IMR-90 (cell line): ENCODE measurements at regions not wholly inside any gene's neighbourhood (a gene's known extent, or its start where the extent isn't known, plus 50 kb on each side); places are given as distances from the start of the nearest gene placed in this dataset.

Experiments
- ATAC-seq: fragments of 200-7000 bp; cut with Tn5 transposase; 2 replicates; pipeline ENCODE4 v1.9.1; 2020; ENCODE audit warnings: low read depth, mild to moderate bottlenecking, moderate library complexity
- BruUV-seq: library from RNA; stranded (reverse); fragments of 400-500 nt; replicated peaks from 2 replicates; lab custom pipeline; 2021; lab: Mats Ljungman, UMichigan
- CTCF ChIA-PET: fragments of 300-600 bp; formaldehyde crosslinking; extraction: SDS; loops from one replicate; lab custom pipeline; 2021; ENCODE audit warnings: antibody characterized with exemption; lab: Yijun Ruan, JAX
- POLR2A ChIA-PET: fragments of 300-600 bp; sonication (Branson Sonifier 250); formaldehyde crosslinking; loops from one replicate; lab custom pipeline; 2022; ENCODE audit warnings: antibody characterized with exemption; ENCODE audit not compliant: unreplicated experiment; lab: Charles Lee
- DNase-seq: peaks from one replicate; pipeline ENCODE4 v3.0.0; 2013
- H2AFZ ChIP-seq: replicated peaks from 2 replicates; pipeline ENCODE3; 2013; ENCODE audit warnings: low read length, mild to moderate bottlenecking; ENCODE audit not compliant: poor library complexity
- H2AK5ac ChIP-seq: 2 replicates; pipeline ENCODE4 v1.6.1; 2013; ENCODE audit warnings: low read depth, low read length, inconsistent platforms
- H2AK9ac ChIP-seq: replicated peaks from 2 replicates; pipeline ENCODE3; 2013; ENCODE audit warnings: mild to moderate bottlenecking, low read depth, low read length, moderate library complexity; ENCODE audit not compliant: poor library complexity
- H2BK120ac ChIP-seq: 2 replicates; pipeline ENCODE4 v1.6.1; 2013; ENCODE audit warnings: low read depth, low read length, inconsistent platforms
- H2BK15ac ChIP-seq: 3 replicates; pipeline ENCODE4 v1.6.1; 2013; ENCODE audit warnings: low read depth, low read length, inconsistent platforms
- H2BK20ac ChIP-seq: 2 replicates; pipeline ENCODE4 v1.6.1; 2013; ENCODE audit warnings: low read depth, mild to moderate bottlenecking, inconsistent platforms, low read length, moderate library complexity
- H2BK5ac ChIP-seq: 2 replicates; pipeline ENCODE4 v1.6.1; 2013; ENCODE audit warnings: mild to moderate bottlenecking, low read depth, low read length, inconsistent platforms; ENCODE audit not compliant: poor library complexity, severe bottlenecking
- H3K14ac ChIP-seq: replicated peaks from 2 replicates; pipeline ENCODE4 v1.6.1; 2013; ENCODE audit warnings: low read depth, low read length, inconsistent platforms
- H3K18ac ChIP-seq: 2 replicates; pipeline ENCODE4 v1.6.1; 2013; ENCODE audit warnings: low read depth, low read length, control low read depth
- H3K23ac ChIP-seq: 2 replicates; pipeline ENCODE4 v1.6.1; 2013; ENCODE audit warnings: low read depth, low read length, inconsistent platforms
- H3K27ac ChIP-seq: 2 replicates; pipeline ENCODE4 v1.5.1; 2013; ENCODE audit warnings: mild to moderate bottlenecking, control low read depth, low read length; ENCODE audit not compliant: insufficient read depth
- H3K27me3 ChIP-seq: 2 replicates; pipeline ENCODE4 v1.6.1; 2013; ENCODE audit warnings: low read length; ENCODE audit not compliant: control insufficient read depth, insufficient read depth
- H3K36me3 ChIP-seq: 2 replicates; pipeline ENCODE4 v1.6.1; 2013; ENCODE audit warnings: low read length, mixed read lengths; ENCODE audit not compliant: control insufficient read depth, insufficient read depth
- H3K4ac ChIP-seq: 2 replicates; pipeline ENCODE4 v1.6.1; 2013; ENCODE audit warnings: low read depth, low read length, inconsistent platforms
- H3K4me1 ChIP-seq: 2 replicates; pipeline ENCODE4 v1.6.1; 2013; ENCODE audit warnings: low read length, mixed read lengths; ENCODE audit not compliant: control insufficient read depth, insufficient read depth
- H3K4me2 ChIP-seq: 2 replicates; pipeline ENCODE4 v1.6.1; 2013; ENCODE audit warnings: low read depth, mild to moderate bottlenecking, control low read depth, low read length, moderate library complexity
- H3K4me3 ChIP-seq: 2 replicates; pipeline ENCODE4 v1.5.1; 2013; ENCODE audit warnings: low read depth, mild to moderate bottlenecking, control low read depth, low read length, moderate library complexity; ENCODE audit not compliant: insufficient read depth
- H3K56ac ChIP-seq: 2 replicates; pipeline ENCODE4 v1.6.1; 2013; ENCODE audit warnings: low read length, inconsistent platforms; ENCODE audit not compliant: insufficient read depth; ENCODE audit errors: extremely low read depth
- H3K79me1 ChIP-seq, 2 experiments: 2 replicates each; pipeline ENCODE4 v1.6.1; 2013; ENCODE audit warnings: low read length in 2 of 2, inconsistent platforms in 1 of 2, low read depth in 1 of 2
- H3K9ac ChIP-seq: 2 replicates; pipeline ENCODE4 v1.6.1; 2013; ENCODE audit warnings: low read depth, low read length, control low read depth
- H3K9me1 ChIP-seq: 2 replicates; pipeline ENCODE4 v1.6.1; 2013; ENCODE audit warnings: low read length, inconsistent platforms; ENCODE audit not compliant: insufficient read depth
- H3K9me3 ChIP-seq: 2 replicates; pipeline ENCODE4 v1.6.1; 2013; ENCODE audit warnings: low read length; ENCODE audit not compliant: control insufficient read depth, insufficient read depth
- H4K20me1 ChIP-seq: 2 replicates; pipeline ENCODE4 v1.6.1; 2013; ENCODE audit warnings: low read length, inconsistent platforms; ENCODE audit not compliant: insufficient read depth
- H4K5ac ChIP-seq: 2 replicates; pipeline ENCODE4 v1.6.1; 2013; ENCODE audit warnings: mild to moderate bottlenecking, low read depth, low read length, control low read depth
- H4K8ac ChIP-seq, 2 experiments: 2 replicates each; pipeline ENCODE4 v1.6.1; 2013; ENCODE audit warnings: low read depth in 2 of 2, low read length in 2 of 2, control low read depth in 1 of 2, inconsistent platforms in 1 of 2
- H4K91ac ChIP-seq: 2 replicates; pipeline ENCODE4 v1.6.1; 2013; ENCODE audit warnings: low read depth, low read length, inconsistent platforms; ENCODE audit not compliant: insufficient read depth
- CEBPB ChIP-seq: IDR thresholded peaks from 2 replicates; pipeline ENCODE4 v1.6.1; 2012; ENCODE audit warnings: low read depth, low read length, improper control_type of control experiment
- CHD1 ChIP-seq: IDR thresholded peaks from 2 replicates; pipeline ENCODE4 v1.6.1; 2012; ENCODE audit warnings: low read depth, low read length, improper control_type of control experiment
- MAZ ChIP-seq: IDR thresholded peaks from 2 replicates; pipeline ENCODE4 v1.6.1; 2012; ENCODE audit warnings: low read depth, mild to moderate bottlenecking, low read length, improper control_type of control experiment, moderate library complexity, borderline replicate concordance
- RAD21 ChIP-seq: IDR thresholded peaks from 2 replicates; pipeline ENCODE4 v1.6.1; 2012; ENCODE audit warnings: low read length, improper control_type of control experiment
- RCOR1 ChIP-seq: IDR thresholded peaks from 2 replicates; pipeline ENCODE4 v1.6.1; 2012; ENCODE audit warnings: mild to moderate bottlenecking, low read length, improper control_type of control experiment; ENCODE audit not compliant: insufficient replicate concordance
- USF2 ChIP-seq: fragments of 150-350 bp; IDR thresholded peaks from 2 replicates; pipeline ENCODE4 v1.6.1; 2017; ENCODE audit warnings: mild to moderate bottlenecking, antibody characterized with exemption, low read length, low read depth
- WGBS, 2 experiments: methylation state at CpG; one replicate each; pipeline versions ENCODE4 v1.1.5 to v1.1.7; 2013; ENCODE audit warnings: missing lambda C conversion rate in 2 of 2; ENCODE audit not compliant: insufficient read length in 1 of 2; ENCODE audit errors: extremely low coverage in 2 of 2; 5-methylcytosine and 5-hydroxymethylcytosine counted together
- dilution Hi-C: fragments of 300-500 bp; cut with HindIII; formaldehyde crosslinking; loops from one replicate; pipeline ENCODE4 v1.14.3; 2018; ENCODE audit warnings: low sequenced_read_pairs; ENCODE audit not compliant: unreplicated experiment
- in situ Hi-C: fragments of 300-500 bp; cut with MboI; formaldehyde crosslinking; loops from 3 replicates; pipeline ENCODE4 v1.14.3; 2019; ENCODE audit warnings: low sequenced_read_pairs, inconsistent platforms, mixed read lengths
- intact Hi-C: fragments of 100-400 bp; cut with micrococcal nuclease; formaldehyde crosslinking; loops from 2 replicates; pipeline ENCODE4 v1.10.0; 2022
- TF ChIP-seq, protein P1 (sequence below): fragments of 150-350 bp; IDR thresholded peaks from 2 replicates; pipeline ENCODE4 v1.6.1; 2016; ENCODE audit warnings: low read depth, mild to moderate bottlenecking, low read length, moderate library complexity, borderline replicate concordance

GRCh38 chr5:67543720-67544270 lies 347.2 kb upstream of the CD180 start:
- Histone ChIP-seq H3K23ac (no peak overlapping the region), H2AK5ac (no peak overlapping the region), H3K9me3 (no peaks in the 10 kb centered on the region), H3K4me1 (no peaks in the 10 kb centered on the region), H3K18ac (no peak overlapping the region), H4K20me1 (no peaks in the 10 kb centered on the region), H4K8ac (no peak overlapping the region), H2BK5ac (no peak overlapping the region), H3K27me3 (no peaks in the 10 kb centered on the region), H4K91ac (no peak overlapping the region), H3K27ac (no peak overlapping the region), H2AFZ (no peak overlapping the region), H3K4me3 (no peak overlapping the region), H3K56ac (no peak overlapping the region), H3K9me1 (no peaks in the 10 kb centered on the region), H3K36me3 (no peaks in the 10 kb centered on the region), H2BK15ac (no peak overlapping the region), H3K79me1 (no peaks in the 10 kb centered on the region), H3K14ac (no peak overlapping the region), H3K9ac (no peak overlapping the region), H2BK120ac (no peak overlapping the region), H3K4ac (no peak overlapping the region), H4K5ac (no peak overlapping the region), H2AK9ac (no peak overlapping the region), H2BK20ac (no peak overlapping the region), H3K4me2 (no peak overlapping the region)
- BruUV-seq, result no TSS peak
- in situ Hi-C loops (no loop called here), intact Hi-C loops (no loop called here), dilution Hi-C loops (no loop called here)
- DNase-seq, result no peak
- ChIA-PET CTCF (no interaction called here), POLR2A (no interaction called here)
- ATAC-seq, result no peak
- TF ChIP-seq CEBPB, result no peak
- no peak for TF ChIP-seq RCOR1
- no peak for TF ChIP-seq RAD21
- no peak for TF ChIP-seq USF2
- TF ChIP-seq CHD1, result no peak
- TF ChIP-seq, protein P1, sequence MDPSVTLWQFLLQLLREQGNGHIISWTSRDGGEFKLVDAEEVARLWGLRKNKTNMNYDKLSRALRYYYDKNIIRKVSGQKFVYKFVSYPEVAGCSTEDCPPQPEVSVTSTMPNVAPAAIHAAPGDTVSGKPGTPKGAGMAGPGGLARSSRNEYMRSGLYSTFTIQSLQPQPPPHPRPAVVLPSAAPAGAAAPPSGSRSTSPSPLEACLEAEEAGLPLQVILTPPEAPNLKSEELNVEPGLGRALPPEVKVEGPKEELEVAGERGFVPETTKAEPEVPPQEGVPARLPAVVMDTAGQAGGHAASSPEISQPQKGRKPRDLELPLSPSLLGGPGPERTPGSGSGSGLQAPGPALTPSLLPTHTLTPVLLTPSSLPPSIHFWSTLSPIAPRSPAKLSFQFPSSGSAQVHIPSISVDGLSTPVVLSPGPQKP, result no peak
- TF ChIP-seq MAZ, result no peak
- 20% methylated on average over 1 of the region's 5 CpGs; no CpG with 5 or more reads in 1 of the 2 experiments for WGBS, 2 experiments
